LNCAP (cell line): ENCODE measurements at regions not wholly inside any gene's neighbourhood (a gene's known extent, or its start where the extent isn't known, plus 50 kb on each side); places are given as distances from the start of the nearest gene placed in this dataset.

Experiments
- CTCF ChIP-seq: fragments of 450-650 bp; IDR thresholded peaks from 2 replicates; pipeline ENCODE4 v1.5.1; 2017; ENCODE audit warnings: mild to moderate bottlenecking

- no peak for TF ChIP-seq CTCF
Observed at GRCh38 chr6:91097364-91097763, 510.5 kb upstream of the MAP3K7 start.

- no peak for TF ChIP-seq CTCF
Observed at GRCh38 chr6:91094806-91095475, 508.1 kb upstream of the MAP3K7 start.

GRCh38 chr6:91094341-91094740, 507.5 kb upstream of the MAP3K7 start:
- TF ChIP-seq CTCF: no peak

- no peak for TF ChIP-seq CTCF
Observed at GRCh38 chr6:91088976-91089375, 502.1 kb upstream of the MAP3K7 start.

- no peak for TF ChIP-seq CTCF
Observed at GRCh38 chr6:91088515-91088914, 501.6 kb upstream of the MAP3K7 start.

- TF ChIP-seq CTCF: no peak
Observed at GRCh38 chr6:91087908-91088307, 501.0 kb upstream of the MAP3K7 start.

GRCh38 chr6:91083211-91083610, 496.3 kb upstream of the MAP3K7 start:
- TF ChIP-seq CTCF: no peak

- TF ChIP-seq CTCF: no peak
Observed at GRCh38 chr6:91082311-91082832, 495.5 kb upstream of the MAP3K7 start.
